SK-MEL-5 (cell line): ENCODE measurements at regions not wholly inside any gene's neighbourhood (a gene's known extent, or its start where the extent isn't known, plus 50 kb on each side); places are given as distances from the start of the nearest gene placed in this dataset.
A peak's percentile ranks its signal among the peaks of the same experiment; 100 is the strongest.
"Not testable (repeated sequence)": the region's sequence is repeated elsewhere in the genome, so short reads cannot be mapped to it uniquely, and the experiment has no call there.

Source experiments
- DNase-seq: peaks from one replicate; pipeline ENCODE4 v3.0.0-alpha.2; 2016; ENCODE audit warnings: low read depth, low spot score
- in situ Hi-C: cut with HindIII; loops from 2 replicates; pipeline ENCODE4 v1.10.0; 2016; ENCODE audit warnings: low sequenced_read_pairs, high pct_unique_total_duplicates, low pct_unique_long_range_greater_than_20kb

- DNase-seq = no peak
- in situ Hi-C loops = no loop called here
Observed at GRCh38 chr5:18754201-18754600, 1119.9 kb downstream of the TAF11L14 start.

DNA sequence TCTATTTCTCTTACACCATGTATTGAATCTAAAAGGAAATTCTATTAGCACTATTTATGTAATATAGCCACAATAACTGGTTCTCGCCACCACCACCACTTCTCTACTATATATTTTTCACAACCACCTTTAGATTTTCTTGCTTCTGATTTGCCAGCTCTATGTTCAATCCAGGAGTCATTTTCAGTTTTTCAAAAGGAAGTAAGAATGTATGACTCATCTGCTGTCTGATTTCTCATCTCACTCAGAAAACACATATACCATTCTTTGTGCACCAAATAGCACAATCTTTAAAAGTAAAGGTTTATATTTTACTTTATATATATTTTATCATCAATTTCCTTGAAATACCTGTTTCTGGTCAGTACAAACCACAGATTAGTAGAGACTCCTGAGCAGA is 1127.5 kb downstream of the TAF11L14 start:
- in situ Hi-C loops = no loop called here
- peak; percentile 35 for DNase-seq

DNA sequence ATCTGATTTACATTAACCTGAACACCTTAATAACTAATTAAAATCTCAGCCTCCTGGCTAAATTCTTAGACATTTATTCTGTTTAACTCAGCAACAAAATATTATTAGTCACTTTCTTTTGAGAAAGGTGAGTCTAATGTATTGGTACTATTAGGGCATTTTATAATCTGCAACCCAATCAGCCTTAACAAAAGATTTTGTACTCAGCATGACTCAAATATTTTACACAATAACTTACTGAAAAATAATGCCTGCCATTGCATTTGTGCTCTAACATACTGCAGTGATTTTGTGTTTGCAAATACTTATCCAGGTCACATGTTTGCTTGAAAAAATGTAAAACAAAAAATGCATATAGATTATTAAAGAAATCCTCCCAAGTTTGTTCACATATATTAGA is 1129.9 kb downstream of the TAF11L14 start:
- in situ Hi-C loops = no loop called here
- DNase-seq = no peak

DNA sequence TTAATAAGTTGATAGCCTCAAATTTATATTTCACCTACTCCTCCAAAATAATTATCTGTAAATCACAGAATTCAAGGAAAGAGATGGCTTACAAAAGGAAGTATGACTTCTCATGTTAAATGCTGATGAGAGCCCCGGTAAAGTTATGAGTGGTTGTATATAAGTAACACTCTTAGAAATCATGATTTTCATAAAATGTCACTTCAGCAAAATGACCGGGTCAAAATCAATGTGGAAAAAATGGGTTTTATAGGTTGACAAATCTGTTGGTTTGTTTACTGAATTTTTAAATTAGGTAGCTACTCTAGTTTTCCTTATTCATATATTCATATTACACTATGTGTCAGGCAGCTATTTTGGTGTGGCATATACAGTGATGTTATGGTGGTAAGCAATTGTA is 1131.0 kb downstream of the TAF11L14 start:
- in situ Hi-C loops = no loop called here
- no peak for DNase-seq

GRCh38 chr5:18771097-18771610 is 1136.9 kb downstream of the TAF11L14 start:
- in situ Hi-C loops = no loop called here
- no peak for DNase-seq

- in situ Hi-C loops = no loop called here
- peak; percentile 58 for DNase-seq
Observed at GRCh38 chr5:18772475-18772874, 1138.2 kb downstream of the TAF11L14 start.

GRCh38 chr5:18778225-18778624 is 1144.0 kb downstream of the TAF11L14 start:
- in situ Hi-C loops = no loop called here
- DNase-seq = no peak

GRCh38 chr5:18789218-18789998 is 1155.1 kb downstream of the TAF11L14 start:
- in situ Hi-C loops = no loop called here
- no peak for DNase-seq

- in situ Hi-C loops = no loop called here
- DNase-seq = no peak
Observed at GRCh38 chr5:18792145-18792544, 1157.9 kb downstream of the TAF11L14 start.

DNA sequence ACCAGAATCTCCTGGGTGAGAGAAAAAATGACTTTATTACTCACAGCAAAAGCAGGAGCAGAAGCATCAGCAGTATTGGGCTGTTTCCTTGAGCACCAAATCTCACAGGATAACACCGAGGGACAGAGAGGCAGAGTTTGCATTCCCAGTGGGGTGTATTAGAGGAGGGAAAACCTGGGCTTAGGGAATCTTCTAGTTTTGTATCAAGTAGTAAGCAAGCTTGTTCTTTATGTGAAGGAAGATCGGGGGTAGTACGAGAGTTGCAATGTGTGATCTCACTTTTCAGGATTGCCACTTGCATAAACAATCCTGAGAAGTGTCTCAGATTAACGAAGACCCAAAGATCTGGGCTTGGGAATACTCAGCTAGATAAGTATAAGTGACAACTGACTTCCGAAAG is 1163.0 kb downstream of the TAF11L14 start:
- in situ Hi-C loops = no loop called here
- no peak for DNase-seq

DNA sequence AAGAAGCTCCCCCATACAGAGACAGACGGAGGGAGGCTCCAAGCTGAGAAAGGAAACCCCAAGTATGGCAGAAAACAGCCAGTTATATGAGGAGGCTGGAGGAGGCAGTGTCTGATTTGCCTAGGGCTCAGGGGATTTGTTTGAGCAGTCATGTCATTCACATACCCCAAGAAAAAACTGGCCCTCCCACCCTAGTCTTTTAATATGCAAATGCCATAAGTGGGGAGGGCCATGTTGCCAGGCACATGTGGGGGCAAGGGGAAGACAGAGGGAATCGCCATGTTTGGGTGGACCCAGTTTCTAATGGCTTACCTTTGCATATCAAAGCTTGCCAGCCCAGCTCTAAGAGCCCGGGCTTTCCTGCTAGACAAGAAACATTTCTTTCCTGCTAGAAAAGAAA is 1163.8 kb downstream of the TAF11L14 start:
- in situ Hi-C loops = no loop called here

DNA sequence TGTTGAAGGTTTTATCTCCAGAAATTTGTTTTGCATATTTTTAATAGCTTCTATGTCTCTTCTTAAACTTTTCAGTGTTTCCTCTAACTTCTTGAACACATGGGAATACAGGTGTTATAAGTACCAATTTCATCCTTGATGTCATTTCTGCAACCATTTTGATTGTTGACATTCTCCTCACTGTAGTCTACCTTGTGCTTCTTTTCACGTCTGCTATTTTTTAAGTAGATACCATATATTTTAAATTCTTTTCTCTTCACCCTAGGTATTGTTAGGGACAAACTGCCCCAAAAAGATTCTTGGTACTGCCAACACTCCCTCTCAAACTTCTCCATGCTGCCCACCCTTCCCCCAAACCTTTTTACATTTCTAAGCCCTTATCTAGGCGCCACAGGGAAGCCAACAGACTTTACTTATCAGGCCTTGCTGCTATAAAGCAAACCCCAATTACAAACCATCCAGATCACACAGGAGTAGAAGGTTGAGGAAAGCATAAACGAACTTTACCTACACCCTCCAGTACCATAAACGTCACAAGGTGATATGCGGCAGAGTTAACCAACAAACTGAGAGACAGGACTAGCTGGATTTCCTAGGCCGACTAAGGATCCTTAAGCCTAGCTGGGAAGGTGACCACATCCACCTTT is 1165.3 kb downstream of the TAF11L14 start:
- in situ Hi-C loops = no loop called here
- DNase-seq = no peak

More for the DNA sequence above, 1163.8 kb downstream of the TAF11L14 start:
- no peak for DNase-seq

DNA sequence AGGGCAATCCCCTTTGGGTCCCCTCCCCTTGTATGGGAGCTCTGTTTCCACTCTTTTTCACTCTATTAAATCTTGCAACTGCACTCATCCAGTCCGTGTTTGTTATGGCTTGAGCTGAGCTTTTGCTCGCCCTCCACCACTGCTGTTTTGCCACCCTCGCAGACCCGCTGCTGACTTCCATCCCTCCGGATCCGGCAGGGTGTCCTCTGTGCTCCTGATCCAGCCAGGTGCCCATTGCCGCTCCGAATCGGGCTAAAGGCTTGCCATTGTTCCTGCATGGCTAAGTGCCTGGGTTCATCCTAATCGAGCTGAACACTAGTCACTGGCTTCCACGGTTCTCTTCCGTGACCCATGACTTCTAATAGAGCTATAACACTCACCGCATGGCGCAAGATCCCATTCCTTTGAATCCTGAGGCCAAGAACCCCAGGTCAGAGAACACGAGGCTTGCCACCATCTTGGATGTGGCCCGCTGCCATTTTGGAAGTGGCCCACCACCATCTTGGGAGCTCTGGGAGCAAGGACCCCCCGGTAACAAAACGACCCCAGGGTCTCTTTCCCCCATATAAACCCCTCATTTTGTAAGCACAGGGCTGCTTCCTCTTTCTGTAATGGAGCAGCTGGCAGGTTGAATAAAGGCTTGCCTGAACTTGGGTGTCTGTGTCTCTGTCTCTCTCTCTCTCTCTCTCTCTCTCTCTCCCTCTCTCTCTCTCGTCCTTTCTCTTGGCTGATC is 1166.2 kb downstream of the TAF11L14 start:
- in situ Hi-C loops = no loop called here
- no peak for DNase-seq

- DNase-seq, in situ Hi-C loops: not testable (repeated sequence)
Observed at GRCh38 chr5:18801413-18801812, 1167.2 kb downstream of the TAF11L14 start.

DNA sequence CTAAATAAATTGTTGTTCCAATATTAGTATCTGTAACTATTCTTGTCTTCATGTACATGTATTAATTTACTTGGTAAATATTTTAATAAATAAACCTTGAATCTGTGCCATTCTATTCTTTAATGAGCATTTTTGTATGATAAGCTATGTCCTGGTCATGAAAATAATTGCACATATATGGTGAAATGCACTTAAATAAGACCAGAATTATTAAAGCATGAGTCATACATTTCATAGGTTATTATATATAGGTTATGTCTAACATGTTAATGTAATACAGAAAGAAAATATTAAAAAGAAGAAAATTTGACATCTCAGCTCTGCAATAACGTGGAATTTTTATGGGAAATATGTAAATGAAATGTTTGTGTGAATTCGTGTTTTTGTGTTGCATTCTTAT is 1168.1 kb downstream of the TAF11L14 start:
- no peak for DNase-seq
- in situ Hi-C loops = no loop called here

- in situ Hi-C loops = no loop called here
- no peak for DNase-seq
Observed at GRCh38 chr5:18805376-18805775, 1171.1 kb downstream of the TAF11L14 start.

GRCh38 chr5:18807256-18808149 is 1173.2 kb downstream of the TAF11L14 start:
- in situ Hi-C loops = no loop called here
- no peak for DNase-seq
